ENCODE measurements at regions not wholly inside any gene's neighbourhood (a gene's known extent, or its start where the extent isn't known, plus 50 kb on each side); places are given as distances from the start of the nearest gene placed in this dataset.

- ATAC-seq (no peak), DNase-seq (no peak)
- TF ChIP-seq CTCF (IDR thresholded peaks at IDR 0.05): no peak
- Histone ChIP-seq H3K9me3 (no peaks in the 10 kb centered on the region), H3K4me3 (no peak overlapping the region), H3K36me3 (ENCODE audit: low read depth) (no peaks in the 10 kb centered on the region), H3K4me1 (ENCODE audit: low read depth) (no peaks in the 10 kb centered on the region)
- intact Hi-C loops (cut with DNase I, micrococcal nuclease): no loop called here
Observed at GRCh38 chr14:28494196-28494595, 272.4 kb upstream of the FOXG1 start.

GRCh38 chr14:28496364-28496763 lies 270.2 kb upstream of the FOXG1 start:
- intact Hi-C loops (cut with DNase I, micrococcal nuclease): no loop called here
- Histone ChIP-seq H3K9me3 (no peaks in the 10 kb centered on the region), H3K36me3 (ENCODE audit: low read depth) (no peaks in the 10 kb centered on the region), H3K4me3 (no peak overlapping the region), H3K4me1 (ENCODE audit: low read depth) (no peaks in the 10 kb centered on the region)
- no peak for ATAC-seq
- TF ChIP-seq CTCF (IDR thresholded peaks at IDR 0.05): no peak
- DNase-seq: no peak

- DNase-seq (no peak), ATAC-seq (no peak)
- H3K4me1 ChIP-seq (ENCODE audit: low read depth): no peaks in the 10 kb centered on the region
- intact Hi-C loops (cut with DNase I, micrococcal nuclease): no loop called here
- H3K9me3 ChIP-seq: no peaks in the 10 kb centered on the region
- TF ChIP-seq CTCF (IDR thresholded peaks at IDR 0.05): no peak
- H3K4me3 ChIP-seq: no peak overlapping the region
- no peaks in the 10 kb centered on the region for H3K36me3 ChIP-seq (ENCODE audit: low read depth)
Observed at GRCh38 chr14:28502517-28502916, 264.1 kb upstream of the FOXG1 start.

GRCh38 chr14:28515571-28515970 lies 251.0 kb upstream of the FOXG1 start:
- Histone ChIP-seq H3K4me3 (no peak overlapping the region), H3K9me3 (peaks cover 4% of the 10 kb centered on the region), H3K4me1 (ENCODE audit: low read depth) (no peaks in the 10 kb centered on the region), H3K36me3 (ENCODE audit: low read depth) (no peaks in the 10 kb centered on the region)
- no peak for DNase-seq
- intact Hi-C loops (cut with DNase I, micrococcal nuclease): no loop called here
- no peak for ATAC-seq
- no peak for TF ChIP-seq CTCF (IDR thresholded peaks at IDR 0.05)

- Histone ChIP-seq H3K4me1 (ENCODE audit: low read depth) (no peaks in the 10 kb centered on the region), H3K4me3 (no peak overlapping the region), H3K36me3 (ENCODE audit: low read depth) (no peaks in the 10 kb centered on the region), H3K9me3 (peaks cover 10% of the 10 kb centered on the region)
- ATAC-seq (no peak), DNase-seq (no peak)
- TF ChIP-seq CTCF (IDR thresholded peaks at IDR 0.05): no peak
- intact Hi-C loops (cut with DNase I, micrococcal nuclease): no loop called here
Observed at GRCh38 chr14:28536889-28537288, 229.7 kb upstream of the FOXG1 start.

- H3K4me3 ChIP-seq: no peak overlapping the region
- H3K36me3 ChIP-seq (ENCODE audit: low read depth): no peaks in the 10 kb centered on the region
- intact Hi-C loops (cut with DNase I, micrococcal nuclease): no loop called here
- H3K4me1 ChIP-seq (ENCODE audit: low read depth): no peaks in the 10 kb centered on the region
- H3K9me3 ChIP-seq: peaks cover 6% of the 10 kb centered on the region
- DNase-seq: no peak
- ATAC-seq: no peak
- no peak for TF ChIP-seq CTCF (IDR thresholded peaks at IDR 0.05)
Observed at GRCh38 chr14:28542040-28542439, 224.5 kb upstream of the FOXG1 start.
